Ishikawa (cell line): ENCODE measurements at regions not wholly inside any gene's neighbourhood (a gene's known extent, or its start where the extent isn't known, plus 50 kb on each side); places are given as distances from the start of the nearest gene placed in this dataset.

Experiments used
- CEBPB ChIP-seq: IDR thresholded peaks from 2 replicates; pipeline ENCODE4 v1.6.1; 2012
- CREB1 ChIP-seq: IDR thresholded peaks from 2 replicates; pipeline ENCODE4 v1.6.1; 2012; ENCODE audit warnings: low read depth
- EGR1 ChIP-seq: IDR thresholded peaks from 2 replicates; pipeline ENCODE4 v1.6.1; 2012
- EP300 ChIP-seq: IDR thresholded peaks from 2 replicates; pipeline ENCODE4 v1.6.1; 2012; ENCODE audit warnings: borderline replicate concordance
- FOXM1 ChIP-seq: IDR thresholded peaks from 2 replicates; pipeline ENCODE4 v1.6.1; 2012; ENCODE audit warnings: low read depth, borderline replicate concordance
- MAX ChIP-seq: IDR thresholded peaks from 2 replicates; pipeline ENCODE4 v1.6.1; 2012
- NFIC ChIP-seq: IDR thresholded peaks from 2 replicates; pipeline ENCODE4 v1.6.1; 2012
- RAD21 ChIP-seq: IDR thresholded peaks from 2 replicates; pipeline ENCODE4 v1.6.1; 2012; ENCODE audit warnings: low read depth
- REST ChIP-seq: IDR thresholded peaks from 2 replicates; pipeline ENCODE4 v1.6.1; 2012; ENCODE audit warnings: low read depth, mild to moderate bottlenecking
- TAF1 ChIP-seq: IDR thresholded peaks from 2 replicates; pipeline ENCODE4 v1.6.1; 2012; ENCODE audit warnings: low read depth, mild to moderate bottlenecking
- TCF12 ChIP-seq: IDR thresholded peaks from 2 replicates; pipeline ENCODE4 v1.6.1; 2012; ENCODE audit warnings: low read depth
- TEAD4 ChIP-seq: IDR thresholded peaks from 2 replicates; pipeline ENCODE4 v1.6.1; 2012
- USF1 ChIP-seq: IDR thresholded peaks from 2 replicates; pipeline ENCODE4 v1.6.1; 2012
- YY1 ChIP-seq: IDR thresholded peaks from 2 replicates; pipeline ENCODE4 v1.6.1; 2012; ENCODE audit warnings: low read depth
- ZBTB7A ChIP-seq: IDR thresholded peaks from 2 replicates; pipeline ENCODE4 v1.6.1; 2012; ENCODE audit warnings: low read depth

- no peak for TF ChIP-seq TAF1
- TF ChIP-seq EGR1 = no peak
- no peak for TF ChIP-seq USF1
- no peak for TF ChIP-seq ZBTB7A
- TF ChIP-seq CEBPB = no peak
- TF ChIP-seq CREB1 = no peak
- TF ChIP-seq TEAD4 = no peak
- TF ChIP-seq YY1 = no peak
- no peak for TF ChIP-seq MAX
- no peak for TF ChIP-seq REST
Observed at GRCh38 chr1:192022827-192023226, 135.4 kb upstream of the RGS18 start.

- TF ChIP-seq FOXM1 (no peak), NFIC (no peak), REST (no peak), CREB1 (no peak), EGR1 (no peak), USF1 (no peak), ZBTB7A (no peak), MAX (no peak)
Observed at GRCh38 chr1:192024881-192025280, 133.4 kb upstream of the RGS18 start.

- no peak for TF ChIP-seq YY1
- no peak for TF ChIP-seq MAX
- TF ChIP-seq NFIC = no peak
- no peak for TF ChIP-seq RAD21
Observed at GRCh38 chr1:192038567-192038966, 119.7 kb upstream of the RGS18 start.

GRCh38 chr1:192045131-192045530 is 113.1 kb upstream of the RGS18 start:
- no peak for TF ChIP-seq NFIC
- no peak for TF ChIP-seq TAF1
- TF ChIP-seq EP300 = no peak
- no peak for TF ChIP-seq FOXM1
- TF ChIP-seq REST = no peak
- TF ChIP-seq CREB1 = no peak
- TF ChIP-seq ZBTB7A = no peak
- no peak for TF ChIP-seq USF1
- no peak for TF ChIP-seq TEAD4
- no peak for TF ChIP-seq TCF12
- TF ChIP-seq RAD21 = no peak
- TF ChIP-seq CEBPB = no peak
- TF ChIP-seq EGR1 = no peak
- no peak for TF ChIP-seq MAX
- TF ChIP-seq YY1 = no peak
